Small intestine (tissue), 7 donors: ENCODE measurements at regions not wholly inside any gene's neighbourhood (a gene's known extent, or its start where the extent isn't known, plus 50 kb on each side); places are given as distances from the start of the nearest gene placed in this dataset.
A peak's percentile ranks its signal among the peaks of the same experiment; 100 is the strongest.

Experiments used
- DNase-seq, 2 donors: peaks; one replicate each; pipeline versions ENCODE4 v3.0.0 to v3.0.0-alpha.2; 2013
- FAIRE-seq: peaks from 2 replicates; lab custom pipeline; 2012; peaks lifted over from hg19 to GRCh38; lab: Jason Lieb, UNC
- H3K27ac ChIP-seq, 3 donors: one replicate each; pipeline ENCODE4 v1.5.1; 2013; ENCODE audit warnings: low read length in 2 of 3, mild to moderate bottlenecking in 2 of 3, control low read depth in 1 of 3, inconsistent platforms in 1 of 3, low read depth in 1 of 3, moderate library complexity in 1 of 3
- H3K27me3 ChIP-seq, 3 donors: one replicate each; pipeline ENCODE4 v1.6.1; 2013; ENCODE audit warnings: low read length in 3 of 3, inconsistent platforms in 1 of 3; ENCODE audit not compliant: control insufficient read depth in 3 of 3, insufficient read depth in 3 of 3
- H3K36me3 ChIP-seq, 3 donors: one replicate each; pipeline ENCODE4 v1.6.1; 2013; ENCODE audit warnings: low read length in 3 of 3, inconsistent platforms in 1 of 3, low read depth in 1 of 3, mild to moderate bottlenecking in 1 of 3, moderate library complexity in 1 of 3; ENCODE audit not compliant: control insufficient read depth in 3 of 3, insufficient read depth in 2 of 3
- H3K4me1 ChIP-seq, 3 donors: one replicate each; pipeline ENCODE4 v1.6.1; 2013; ENCODE audit warnings: low read length in 2 of 3, inconsistent platforms in 1 of 3, low read depth in 1 of 3, mild to moderate bottlenecking in 1 of 3, moderate library complexity in 1 of 3; ENCODE audit not compliant: control insufficient read depth in 3 of 3, insufficient read depth in 2 of 3
- H3K4me3 ChIP-seq, 3 donors: one replicate each; pipeline ENCODE4 v1.5.1; 2013; ENCODE audit warnings: low read length in 3 of 3, control low read depth in 1 of 3, inconsistent platforms in 1 of 3, low read depth in 1 of 3, mild to moderate bottlenecking in 1 of 3, moderate library complexity in 1 of 3
- H3K9me3 ChIP-seq, 2 donors: one replicate each; pipeline ENCODE4 v1.6.1; 2013; ENCODE audit warnings: low read depth in 1 of 2, low read length in 1 of 2; ENCODE audit not compliant: control insufficient read depth in 2 of 2, insufficient read depth in 1 of 2
- WGBS, 3 donors: extraction: QIAGEN DNeasy Blood & Tissue Kit; methylation state at CpG; one replicate each; pipeline ENCODE4 v1.1.7; 2013; 5-methylcytosine and 5-hydroxymethylcytosine counted together
- donor health status: healthy with polysubstance abuse.
- donor health status: control.
- donor health status: control.
- donor health status: Bipolar disorder and iron deficiency.
- donor health status: healthy.

DNA sequence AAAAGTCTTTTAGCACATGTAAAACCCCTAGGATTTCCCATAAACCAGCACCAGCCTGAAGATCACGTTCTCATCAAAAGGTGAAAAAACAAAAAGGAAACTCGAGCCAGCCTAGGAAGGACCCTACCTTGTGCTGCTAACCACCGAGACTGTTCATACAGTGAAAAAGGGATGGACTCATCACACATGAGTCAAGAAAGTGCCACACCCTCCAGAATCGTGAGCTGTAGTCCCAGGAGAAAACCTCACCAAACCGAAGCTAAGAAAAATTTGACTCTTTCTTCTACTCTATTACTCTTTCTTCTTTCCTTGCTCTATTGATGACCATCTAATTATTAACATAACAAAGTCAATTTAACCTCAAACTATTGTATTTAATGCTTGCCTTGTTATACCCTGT, 124.8 kb upstream of the USP9Y start:
- no peaks in the 10 kb centered on the region for H3K9me3 ChIP-seq
- H3K27me3 ChIP-seq = no peaks in the 10 kb centered on the region
- FAIRE-seq (no peak), DNase-seq (no peak)
- WGBS, 3 donors = 72 to 75% methylated on average over 5 of the region's 5 CpGs; no CpG with 5 or more reads in 1 of the 3 donors
- H3K4me3 ChIP-seq = no peak overlapping the region
- no peak overlapping the region for H3K27ac ChIP-seq
- no peaks in the 10 kb centered on the region for H3K4me1 ChIP-seq
- H3K36me3 ChIP-seq = no peaks in the 10 kb centered on the region

- FAIRE-seq = no peak
- no peaks in the 10 kb centered on the region for H3K9me3 ChIP-seq
- no peaks in the 10 kb centered on the region for H3K4me1 ChIP-seq
- H3K27ac ChIP-seq = no peak overlapping the region
- no peaks in the 10 kb centered on the region for H3K36me3 ChIP-seq
- peak in 1 of 2 donors; percentile 5 for DNase-seq
- no peak overlapping the region for H3K4me3 ChIP-seq
- WGBS, 3 donors = 52 to 58% methylated on average over 5 of the region's 5 CpGs; no CpG with 5 or more reads in 1 of the 3 donors
- H3K27me3 ChIP-seq = no peaks in the 10 kb centered on the region
Observed at GRCh38 chrY:12593532-12594216, 107.4 kb upstream of the USP9Y start.

- WGBS, 3 donors = 67 to 95% methylated on average over 5 of the region's 5 CpGs; no CpG with 5 or more reads in 1 of the 3 donors
- no peak for FAIRE-seq
- no peaks in the 10 kb centered on the region for H3K9me3 ChIP-seq
Observed at GRCh38 chrY:12598783-12599182, 102.2 kb upstream of the USP9Y start.

DNA sequence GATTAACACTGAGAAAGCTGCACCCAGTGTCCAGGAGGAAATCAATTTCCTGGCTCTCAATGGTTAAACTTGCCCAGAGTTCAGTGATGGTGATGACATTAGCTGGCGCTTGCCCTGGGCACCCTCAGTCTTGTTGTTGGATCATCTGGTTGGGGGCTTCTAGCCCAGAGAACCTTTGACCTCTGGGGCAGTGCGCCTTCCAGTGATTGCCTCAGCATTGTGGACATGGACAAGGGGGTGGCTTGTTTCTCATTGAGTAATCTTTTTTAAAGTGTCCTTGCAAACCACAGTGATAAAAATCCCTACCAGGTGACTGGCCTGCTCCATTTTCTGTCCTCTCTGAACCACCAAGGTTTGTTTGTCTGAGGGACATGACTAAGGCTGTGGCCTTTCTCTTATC, 95.6 kb upstream of the USP9Y start:
- H3K9me3 ChIP-seq = no peaks in the 10 kb centered on the region
- no peaks in the 10 kb centered on the region for H3K4me1 ChIP-seq
- FAIRE-seq (no peak), DNase-seq (no peak)
- 86 to 87% methylated on average over 1 to 2 of the region's 2 CpGs; no CpG with 5 or more reads in 1 of the 3 donors for WGBS, 3 donors
- no peak overlapping the region for H3K4me3 ChIP-seq
- H3K27me3 ChIP-seq = no peaks in the 10 kb centered on the region
- H3K27ac ChIP-seq = no peak overlapping the region
- no peaks in the 10 kb centered on the region for H3K36me3 ChIP-seq

More at GRCh38 chrY:12598783-12599182, 102.2 kb upstream of the USP9Y start:
- Histone ChIP-seq H3K27me3 (no peaks in the 10 kb centered on the region), H3K4me3 (no peak overlapping the region), H3K27ac (no peak overlapping the region), H3K36me3 (no peaks in the 10 kb centered on the region), H3K4me1 (no peaks in the 10 kb centered on the region)
- no peak for DNase-seq

DNA sequence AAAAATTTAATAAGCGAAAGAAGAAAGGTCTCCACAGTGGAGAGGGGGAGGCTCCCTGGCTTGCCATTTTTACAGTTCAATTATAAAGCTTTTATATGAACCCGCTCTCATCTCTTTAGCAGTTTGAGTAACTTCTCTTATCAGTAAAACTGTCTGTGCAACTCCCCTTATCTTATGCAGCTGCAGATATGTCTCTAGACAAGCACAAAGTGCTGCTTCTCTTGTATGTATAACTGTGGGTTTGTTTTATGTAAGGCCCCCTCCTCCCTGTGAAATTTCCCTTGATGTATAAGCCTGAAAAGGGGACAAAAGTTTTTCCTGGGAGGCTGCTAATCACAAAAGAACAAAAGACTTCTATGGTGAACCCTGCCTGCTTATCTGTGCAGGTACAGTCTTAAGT, 90.2 kb upstream of the USP9Y start:
- Histone ChIP-seq H3K4me1 (no peaks in the 10 kb centered on the region), H3K27ac (no peak overlapping the region), H3K4me3 (no peak overlapping the region), H3K27me3 (no peaks in the 10 kb centered on the region), H3K9me3 (no peaks in the 10 kb centered on the region), H3K36me3 (no peaks in the 10 kb centered on the region)
- DNase-seq (peak in 1 of 2 donors; percentile 5), FAIRE-seq (no peak)
- WGBS, 3 donors = 48 to 66% methylated on average over 2 of the region's 2 CpGs; no CpG with 5 or more reads in 1 of the 3 donors

DNA sequence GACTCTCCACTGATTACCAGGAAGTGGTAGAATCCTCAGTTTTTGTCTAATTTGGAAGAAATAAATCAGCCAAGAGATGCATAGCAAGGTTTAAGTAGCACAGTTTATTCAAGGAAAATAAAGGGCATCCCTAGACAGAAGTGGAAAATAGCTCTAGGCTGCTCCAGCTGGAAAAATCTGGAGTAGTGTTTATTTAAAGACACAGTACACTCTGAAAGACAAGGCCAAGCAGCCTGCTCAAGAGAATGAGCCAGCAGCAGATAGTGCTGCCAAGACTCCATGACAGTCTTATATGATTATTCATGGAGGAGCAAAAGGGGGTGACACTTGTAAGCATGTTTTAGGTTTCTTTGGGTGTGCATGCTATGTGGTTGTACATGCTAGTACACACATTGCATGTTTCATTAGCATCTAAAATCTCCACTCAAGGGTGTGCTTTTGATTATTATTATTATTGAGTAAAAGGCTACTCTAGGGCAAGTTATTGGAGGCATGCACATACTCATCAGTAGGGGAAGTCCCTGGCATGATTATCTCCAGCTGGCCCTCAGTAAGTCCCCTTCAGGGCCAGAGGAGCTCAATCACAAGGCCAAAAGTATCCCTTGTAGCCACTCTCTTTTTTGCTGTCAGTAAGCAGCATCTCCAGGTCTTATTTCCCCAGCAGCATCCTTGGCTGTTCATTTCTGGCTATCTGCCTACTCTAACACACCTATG, 85.1 kb upstream of the USP9Y start:
- DNase-seq (peak in 1 of 2 donors; percentile 4), FAIRE-seq (no peak)
- Histone ChIP-seq H3K4me3 (no peak overlapping the region), H3K27me3 (no peaks in the 10 kb centered on the region), H3K9me3 (no peaks in the 10 kb centered on the region), H3K27ac (no peak overlapping the region), H3K36me3 (no peaks in the 10 kb centered on the region), H3K4me1 (no peaks in the 10 kb centered on the region)

- Histone ChIP-seq H3K36me3 (no peaks in the 10 kb centered on the region), H3K27me3 (no peaks in the 10 kb centered on the region), H3K4me3 (no peak overlapping the region), H3K9me3 (no peaks in the 10 kb centered on the region), H3K27ac (no peak overlapping the region), H3K4me1 (no peaks in the 10 kb centered on the region)
- FAIRE-seq = no peak
- 0 to 46% (median 24%) methylated on average over 1 to 16 of the region's 16 CpGs for WGBS, 3 donors
- peak; percentile 27 to 39 for DNase-seq
Observed at GRCh38 chrY:12621454-12622081, 79.5 kb upstream of the USP9Y start.

GRCh38 chrY:12623204-12623603, 77.8 kb upstream of the USP9Y start:
- Histone ChIP-seq H3K9me3 (no peaks in the 10 kb centered on the region), H3K27ac (no peak overlapping the region), H3K27me3 (no peaks in the 10 kb centered on the region), H3K4me1 (no peaks in the 10 kb centered on the region), H3K4me3 (no peak overlapping the region), H3K36me3 (no peaks in the 10 kb centered on the region)
- DNase-seq (no peak), FAIRE-seq (no peak)
- 44 to 55% methylated on average over 1 of the region's 1 CpG; no CpG with 5 or more reads in 1 of the 3 donors for WGBS, 3 donors
